ENCODE measurements at regions not wholly inside any gene's neighbourhood (a gene's known extent, or its start where the extent isn't known, plus 50 kb on each side); places are given as distances from the start of the nearest gene placed in this dataset.

GRCh38 chr9:7479300-7479699, 320.3 kb downstream of the DMAC1 start:
- H3K79me1 ChIP-seq (ENCODE audit: low read depth, low read length), result no peaks in the 10 kb centered on the region
- CTCF ChIA-PET (ENCODE audit: partially characterized antibody), result interaction anchor here (0.6 to 2.3 kb wide), 15 partner anchors 8 to 652 kb away, joined by 3 to 9 read pairs (median 4); no protein-coding TSS in a partner anchor
- no peak overlapping the region for H2BK120ac ChIP-seq (replicated peaks; ENCODE audit: low read depth, low read length)
- H4K20me1 ChIP-seq (replicated peaks in 1 of 2; ENCODE audit: control insufficient read depth in 1 of 2, insufficient read depth in 2 of 2, low read length in 2 of 2), result no peaks in the 10 kb centered on the region
- no peak overlapping the region for H4K8ac ChIP-seq (ENCODE audit: extremely low read depth, insufficient read depth, low read length)
- H3K18ac ChIP-seq (ENCODE audit: extremely low read depth, low read length), result no peak overlapping the region
- no peak overlapping the region for H2AFZ ChIP-seq (ENCODE audit: low read length)
- no peak overlapping the region for H3K23ac ChIP-seq (ENCODE audit: insufficient read length)
- H3K23me2 ChIP-seq (ENCODE audit: low read depth, low read length), result no peaks in the 10 kb centered on the region
- no peak overlapping the region for H2AK5ac ChIP-seq (ENCODE audit: low read depth, low read length)
- POLR2A ChIA-PET (ENCODE audit: partially characterized antibody), result no interaction called here
- no peak for FAIRE-seq
- H2BK15ac ChIP-seq (ENCODE audit: low read length), result no peak overlapping the region
- H2BK5ac ChIP-seq (ENCODE audit: low read depth, low read length), result no peak overlapping the region
- H3K27me3 ChIP-seq (replicated peaks in 1 of 4; ENCODE audit: control insufficient read depth in 3 of 4, extremely low read depth in 1 of 4, insufficient read depth in 3 of 4, low read length in 3 of 4), result no peaks in the 10 kb centered on the region
- H3K4me2 ChIP-seq (ENCODE audit: insufficient read depth in 1 of 2, low read depth in 2 of 2, low read length in 2 of 2), result no peak overlapping the region
- H4K91ac ChIP-seq (replicated peaks; ENCODE audit: insufficient read length, low read length), result no peak overlapping the region
- 64% methylated on average over 4 of the region's 4 CpGs; no CpG with 5 or more reads in 1 of the 2 experiments for WGBS, 2 experiments (ENCODE audit: extremely low coverage in 1 of 2, insufficient coverage in 1 of 2, insufficient read length in 1 of 2, insufficient replicate concordance in 2 of 2, low coverage in 1 of 2, low lambda C conversion rate in 2 of 2, missing lambda C conversion rate in 1 of 2)
- no peak overlapping the region for H3K14ac ChIP-seq (ENCODE audit: insufficient read length)
- no peak overlapping the region for H3K56ac ChIP-seq (replicated peaks; ENCODE audit: insufficient read length, low read depth, low read length)
- H3K27ac ChIP-seq (ENCODE audit: low read depth, low read length), result no peak overlapping the region
- H2BK12ac ChIP-seq (ENCODE audit: low read depth, low read length), result no peak overlapping the region
- no peak overlapping the region for H4K5ac ChIP-seq (ENCODE audit: insufficient read length, low read depth, low read length)
- H3K79me2 ChIP-seq (ENCODE audit: control insufficient read depth in 1 of 2, insufficient read depth in 2 of 2, low read length in 2 of 2), result no peaks in the 10 kb centered on the region
- TF ChIP-seq RFX5 (IDR thresholded peaks at IDR 0.05; ENCODE audit: borderline replicate concordance, low read depth, low read length) (no peak), SIRT6 (IDR thresholded peaks at IDR 0.05; ENCODE audit: low read length) (no peak), CTBP2 (IDR thresholded peaks at IDR 0.05; ENCODE audit: borderline replicate concordance, insufficient read depth, insufficient read length, low read length) (no peak), RAD21 (IDR thresholded peaks at IDR 0.05 in 1 of 2, conservative IDR thresholded peaks at IDR 0.05 in 1 of 2; ENCODE audit: low read depth in 2 of 2, low read length in 2 of 2) (peak in 1 of 2 experiments; percentile 9; a peak in 2 of 4 replicates), GTF2F1 (IDR thresholded peaks at IDR 0.05; ENCODE audit: borderline replicate concordance, low read depth, low read length) (no peak), ASH2L (IDR thresholded peaks at IDR 0.05; ENCODE audit: low read length) (no peak), RXRA (IDR thresholded peaks at IDR 0.05; ENCODE audit: insufficient read depth, low read depth, low read length) (no peak), RBBP5 (IDR thresholded peaks at IDR 0.05; ENCODE audit: borderline replicate concordance, low read depth, low read length) (no peak), JUND (IDR thresholded peaks at IDR 0.05; ENCODE audit: low read length) (no peak)
- DNase-seq (ENCODE audit: low read depth in 1 of 2, low spot score in 2 of 2), result no peak
- no peak overlapping the region for H3K4me3 ChIP-seq (ENCODE audit: extremely low read depth in 1 of 4, insufficient read depth in 2 of 4, low read depth in 3 of 4, low read length in 4 of 4)
- no peak overlapping the region for H2BK20ac ChIP-seq (ENCODE audit: low read length)
- H3K4ac ChIP-seq (replicated peaks; ENCODE audit: insufficient read length, low read depth, low read length), result no peak overlapping the region
- no peaks in the 10 kb centered on the region for H3K9me3 ChIP-seq (ENCODE audit: insufficient read depth in 2 of 2, low read depth in 1 of 2, low read length in 1 of 2)
- H3K9ac ChIP-seq (replicated peaks in 1 of 4; ENCODE audit: extremely low read depth in 1 of 4, low read depth in 3 of 4, low read length in 3 of 4), result no peak overlapping the region
- no peaks in the 10 kb centered on the region for H3K4me1 ChIP-seq (replicated peaks in 1 of 4; ENCODE audit: control insufficient read depth in 3 of 4, insufficient read depth in 4 of 4, low read length in 3 of 4)
- H3K36me3 ChIP-seq (ENCODE audit: control insufficient read depth in 2 of 4, insufficient read depth in 4 of 4, low read length in 3 of 4), result no peaks in the 10 kb centered on the region

Measured in H1 (cell line).